ENCODE measurements at regions not wholly inside any gene's neighbourhood (a gene's known extent, or its start where the extent isn't known, plus 50 kb on each side); places are given as distances from the start of the nearest gene placed in this dataset.

DNA sequence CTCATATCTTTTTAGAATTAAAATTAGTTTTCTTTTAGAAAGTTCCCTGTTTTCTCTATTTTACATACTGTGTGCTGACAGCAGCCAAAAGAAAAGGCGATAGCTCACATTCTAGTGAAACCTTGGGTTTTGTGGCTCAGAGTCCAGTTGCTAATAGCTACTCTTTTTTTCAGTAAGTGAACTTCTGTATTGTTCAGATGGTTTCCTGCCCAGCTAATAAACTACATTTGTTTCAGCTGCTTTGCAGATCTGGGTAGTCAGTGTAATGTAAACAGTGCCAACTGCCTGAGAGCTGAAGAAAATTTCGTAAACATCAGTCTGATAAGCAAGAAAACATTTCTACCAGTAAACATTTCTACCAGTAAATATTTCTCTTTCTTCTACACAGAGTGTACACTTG lies 370.2 kb downstream of the GRIA2 start:
- TF ChIP-seq, protein P1, sequence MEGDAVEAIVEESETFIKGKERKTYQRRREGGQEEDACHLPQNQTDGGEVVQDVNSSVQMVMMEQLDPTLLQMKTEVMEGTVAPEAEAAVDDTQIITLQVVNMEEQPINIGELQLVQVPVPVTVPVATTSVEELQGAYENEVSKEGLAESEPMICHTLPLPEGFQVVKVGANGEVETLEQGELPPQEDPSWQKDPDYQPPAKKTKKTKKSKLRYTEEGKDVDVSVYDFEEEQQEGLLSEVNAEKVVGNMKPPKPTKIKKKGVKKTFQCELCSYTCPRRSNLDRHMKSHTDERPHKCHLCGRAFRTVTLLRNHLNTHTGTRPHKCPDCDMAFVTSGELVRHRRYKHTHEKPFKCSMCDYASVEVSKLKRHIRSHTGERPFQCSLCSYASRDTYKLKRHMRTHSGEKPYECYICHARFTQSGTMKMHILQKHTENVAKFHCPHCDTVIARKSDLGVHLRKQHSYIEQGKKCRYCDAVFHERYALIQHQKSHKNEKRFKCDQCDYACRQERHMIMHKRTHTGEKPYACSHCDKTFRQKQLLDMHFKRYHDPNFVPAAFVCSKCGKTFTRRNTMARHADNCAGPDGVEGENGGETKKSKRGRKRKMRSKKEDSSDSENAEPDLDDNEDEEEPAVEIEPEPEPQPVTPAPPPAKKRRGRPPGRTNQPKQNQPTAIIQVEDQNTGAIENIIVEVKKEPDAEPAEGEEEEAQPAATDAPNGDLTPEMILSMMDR (IDR thresholded peaks at IDR 0.05) = no peak
- no peak for TF ChIP-seq POLR2A (IDR thresholded peaks at IDR 0.05)
